ENCODE measurements at regions not wholly inside any gene's neighbourhood (a gene's known extent, or its start where the extent isn't known, plus 50 kb on each side); places are given as distances from the start of the nearest gene placed in this dataset.
"Not testable (repeated sequence)": the region's sequence is repeated elsewhere in the genome, so short reads cannot be mapped to it uniquely, and the experiment has no call there.

DNA sequence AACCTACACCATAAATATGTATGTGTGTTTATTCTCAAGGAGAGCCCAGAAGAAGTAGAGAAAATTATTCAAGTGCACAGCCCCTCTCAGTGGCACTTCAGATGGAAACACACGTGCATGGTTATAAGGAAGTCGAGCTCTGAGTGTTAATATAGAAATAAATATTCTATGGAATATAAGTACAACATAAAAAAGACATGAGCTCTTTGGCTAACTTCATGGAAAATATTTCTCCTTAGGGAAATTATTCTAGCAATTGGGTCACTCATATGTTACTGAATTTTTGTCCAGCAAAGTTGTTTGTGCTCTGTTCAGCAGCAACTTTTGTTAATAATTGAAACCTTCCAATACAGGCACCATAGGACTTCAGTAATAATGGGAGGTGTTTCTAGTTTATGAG lies 939.0 kb downstream of the LRFN5 start:
- DNase-seq = no peak

DNA sequence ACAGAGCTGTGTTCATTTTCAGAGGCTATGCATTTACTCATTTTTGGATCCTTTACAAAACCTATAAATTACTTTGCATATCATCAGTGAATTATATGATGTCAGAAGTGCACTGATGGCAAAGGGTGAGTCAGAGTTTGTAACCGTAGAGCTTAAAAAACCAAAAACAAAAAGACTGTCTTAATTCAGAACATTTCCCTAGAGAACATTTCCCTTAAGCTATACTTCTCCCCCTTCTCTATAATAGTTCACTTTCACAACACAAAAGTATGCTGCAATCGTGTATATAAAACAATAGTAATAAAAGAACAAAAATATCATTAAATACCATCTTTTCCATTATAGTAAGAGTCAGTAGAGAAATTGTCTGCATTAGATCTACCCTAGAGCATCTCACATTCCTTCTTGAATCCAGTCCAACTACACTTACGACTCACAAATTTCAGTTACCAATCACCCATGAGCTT lies 934.9 kb downstream of the LRFN5 start:
- no peak for DNase-seq

DNA sequence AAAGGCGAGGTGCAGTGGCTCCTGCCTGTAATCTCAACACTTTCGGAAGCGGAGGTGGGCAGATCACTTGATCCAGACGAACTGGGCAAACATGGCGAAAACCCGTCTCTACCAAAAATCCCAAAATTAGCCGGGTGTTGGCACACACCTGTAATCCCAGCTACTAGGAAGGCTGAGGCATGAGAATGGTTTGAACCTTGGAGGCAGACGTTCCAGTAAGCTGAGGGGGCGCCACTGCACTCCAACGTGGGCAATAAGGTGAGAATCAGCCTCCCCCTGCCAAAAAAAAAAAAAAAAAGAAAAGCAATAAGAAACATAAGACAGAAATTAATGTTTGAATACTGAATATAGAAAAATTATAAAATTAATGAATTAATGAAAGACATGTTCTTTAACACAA lies 928.7 kb downstream of the LRFN5 start:
- DNase-seq = no peak

DNA sequence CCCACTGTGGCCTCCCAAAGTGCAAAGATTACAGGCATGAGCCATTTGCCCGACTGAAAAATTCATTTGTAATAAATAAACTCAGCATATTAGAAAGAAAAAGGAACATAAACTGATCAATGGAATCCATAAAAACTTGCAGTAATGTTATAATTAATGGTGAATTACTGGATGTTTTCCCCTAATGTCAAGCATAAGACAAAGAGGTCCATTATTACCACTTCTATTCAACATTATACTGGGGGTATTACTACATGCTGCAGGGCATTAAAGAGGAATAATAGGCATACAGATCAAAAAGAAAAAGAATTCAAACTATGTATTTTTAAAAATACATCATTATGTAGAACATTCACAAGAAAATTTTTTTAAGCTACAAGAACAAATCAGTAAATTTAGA lies 926.8 kb downstream of the LRFN5 start:
- DNase-seq = no peak

DNA sequence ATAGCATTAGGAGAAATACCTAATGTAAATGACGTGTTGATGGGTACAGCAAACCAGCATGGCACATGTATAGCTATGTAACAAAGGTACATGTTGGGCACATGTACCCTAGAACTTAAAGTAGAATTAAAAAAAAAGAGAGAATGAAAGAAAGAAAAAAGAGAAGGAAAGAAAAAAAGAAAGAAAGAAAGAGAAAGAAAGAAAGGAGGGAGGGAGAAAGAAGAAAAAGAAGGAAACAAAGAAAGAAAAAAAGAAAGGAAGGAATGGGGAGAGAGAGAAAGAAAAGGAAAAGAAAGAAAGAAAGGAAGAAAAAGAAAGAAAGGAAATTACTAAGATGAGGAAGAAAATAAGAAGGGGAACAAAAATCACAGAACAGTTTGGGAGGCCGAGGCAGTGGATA lies 925.5 kb downstream of the LRFN5 start:
- DNase-seq = no peak

DNA sequence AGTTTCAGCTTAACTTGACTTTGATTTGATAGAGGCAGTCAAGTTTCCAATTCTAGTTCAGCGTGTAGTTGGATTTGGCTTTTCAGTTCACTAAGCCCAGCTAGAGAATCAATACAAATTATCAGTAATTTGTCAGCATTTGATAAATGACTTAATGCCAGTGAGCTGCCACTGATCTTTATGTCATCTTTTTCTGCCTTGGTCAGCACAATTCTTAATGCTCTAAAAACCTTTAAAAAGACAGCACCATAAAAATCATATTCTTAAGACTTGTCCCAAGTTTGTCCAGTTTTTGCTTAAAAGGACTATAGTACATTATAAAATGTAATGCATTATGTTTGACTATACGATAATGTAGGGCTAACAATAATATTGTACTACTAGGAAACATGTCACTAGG lies 920.5 kb downstream of the LRFN5 start:
- DNase-seq = no peak

DNA sequence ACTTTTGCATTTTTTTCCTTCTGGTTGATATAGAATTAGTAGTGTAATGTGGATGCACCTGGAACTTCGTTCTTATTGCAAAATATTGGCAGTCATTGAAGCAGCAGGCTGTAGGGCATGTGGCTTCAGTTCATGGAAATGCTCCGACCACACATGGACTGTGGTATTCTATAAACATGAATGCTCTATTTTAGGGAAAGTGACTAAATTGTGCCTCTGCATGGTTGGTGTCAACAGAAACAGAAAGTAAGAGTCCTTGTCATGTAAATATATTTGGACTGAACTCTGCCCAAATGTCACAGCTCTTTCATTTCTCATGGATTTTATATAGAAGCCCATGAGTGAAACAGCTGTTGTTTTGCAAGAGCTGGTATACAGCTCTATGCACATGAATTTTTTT lies 917.0 kb downstream of the LRFN5 start:
- DNase-seq = peak; percentile 26

DNA sequence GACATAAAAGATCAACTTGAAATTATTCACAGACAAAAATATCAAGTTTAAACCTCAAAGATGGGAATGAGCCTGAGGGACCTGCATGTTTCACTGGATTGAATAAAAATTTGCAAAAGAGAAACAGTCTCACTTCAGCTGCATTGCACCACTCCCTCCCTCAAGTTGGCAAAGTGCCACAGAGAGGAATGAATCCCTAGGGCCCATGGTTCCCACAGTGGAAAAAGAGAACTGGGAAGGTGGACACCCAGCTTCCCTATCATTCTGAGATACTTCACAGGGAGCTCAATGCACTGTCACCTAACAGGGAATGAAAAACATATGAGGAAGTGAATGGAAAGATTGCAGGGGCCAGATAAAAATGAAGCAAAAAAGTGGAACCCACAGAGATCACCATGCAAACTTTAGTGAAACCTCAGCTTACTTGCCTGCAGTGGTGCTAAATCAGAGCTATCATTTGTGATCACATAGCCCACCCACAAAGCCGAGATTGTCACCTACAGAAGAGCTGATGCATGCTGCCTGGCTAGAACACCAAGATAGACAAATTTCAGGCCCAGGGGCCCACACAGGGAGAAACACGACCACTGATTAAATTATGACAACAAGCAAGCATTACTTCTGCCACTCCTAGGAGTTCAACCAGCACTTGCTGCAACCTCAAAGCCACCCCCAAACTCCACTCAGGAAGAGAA lies 911.3 kb downstream of the LRFN5 start:
- DNase-seq = no peak

DNA sequence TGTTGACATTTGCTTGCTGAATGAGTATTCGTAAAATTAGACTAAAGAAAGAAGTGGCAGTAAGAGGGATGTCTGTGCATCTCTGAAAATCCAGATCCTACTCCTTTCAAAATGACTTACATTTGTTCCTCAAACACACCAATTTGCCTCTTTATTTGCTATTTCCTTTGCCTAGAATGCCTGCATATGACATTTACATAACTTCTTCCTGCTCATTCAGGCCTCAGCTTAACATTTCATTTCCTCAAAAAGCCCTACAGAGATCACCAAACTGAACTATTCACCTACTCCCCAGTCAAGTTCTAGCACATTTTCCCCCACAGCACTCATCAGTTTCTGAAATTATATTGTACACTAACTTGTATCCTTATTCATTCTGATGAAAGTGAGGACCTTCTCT lies 907.2 kb downstream of the LRFN5 start:
- no peak for DNase-seq

DNA sequence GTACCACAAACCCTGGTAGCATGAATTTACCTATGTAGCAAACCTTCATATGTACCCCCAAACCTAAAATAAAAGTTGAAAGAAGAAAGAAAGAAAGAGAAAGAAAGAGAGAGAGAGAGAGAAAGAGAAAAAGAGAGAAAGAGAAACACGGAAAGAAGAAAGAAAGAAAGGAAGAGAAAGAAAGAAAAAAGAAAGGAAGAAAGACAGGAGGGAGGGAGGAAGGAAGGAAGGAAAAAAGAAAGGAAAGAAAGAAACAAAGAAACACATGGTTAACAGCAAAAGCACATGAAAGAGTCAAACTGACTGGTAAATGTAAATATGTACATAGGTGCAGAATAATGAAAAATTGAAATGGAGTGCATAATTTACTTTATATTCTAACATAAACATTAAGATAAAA lies 903.4 kb downstream of the LRFN5 start:
- no peak for DNase-seq

DNA sequence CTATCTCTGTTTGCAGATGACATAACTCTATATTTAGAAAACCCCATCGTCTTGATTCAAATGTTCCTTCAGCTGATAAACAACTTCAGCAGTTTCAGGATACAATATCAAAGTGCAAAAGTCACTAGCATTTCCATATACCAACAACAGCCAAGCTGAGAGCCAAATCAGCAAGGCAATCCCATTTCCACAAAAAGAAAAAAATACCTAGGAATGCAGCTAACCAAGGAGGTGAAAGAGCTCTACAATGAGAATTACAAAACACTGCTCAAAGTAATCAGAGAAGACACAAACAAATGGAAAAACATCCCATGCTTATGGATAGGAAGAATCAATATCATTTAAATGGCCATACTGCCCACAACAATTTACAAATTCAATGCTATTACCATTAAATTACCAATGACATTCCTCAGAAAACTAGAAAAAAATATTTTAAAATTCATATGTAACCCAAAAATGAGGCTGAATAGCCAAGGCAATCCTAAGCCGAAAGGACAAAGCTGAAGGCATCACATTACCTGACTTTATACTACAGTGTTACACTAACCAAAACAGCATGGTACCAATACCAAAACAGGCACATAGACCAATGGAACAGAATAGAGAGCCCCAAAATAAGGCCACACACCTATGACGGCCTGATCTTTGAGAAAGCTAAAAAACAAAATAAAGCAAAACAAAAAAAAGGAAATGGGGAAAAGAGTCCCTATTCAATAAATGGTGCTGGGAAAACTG lies 901.7 kb downstream of the LRFN5 start:
- DNase-seq = no peak

DNA sequence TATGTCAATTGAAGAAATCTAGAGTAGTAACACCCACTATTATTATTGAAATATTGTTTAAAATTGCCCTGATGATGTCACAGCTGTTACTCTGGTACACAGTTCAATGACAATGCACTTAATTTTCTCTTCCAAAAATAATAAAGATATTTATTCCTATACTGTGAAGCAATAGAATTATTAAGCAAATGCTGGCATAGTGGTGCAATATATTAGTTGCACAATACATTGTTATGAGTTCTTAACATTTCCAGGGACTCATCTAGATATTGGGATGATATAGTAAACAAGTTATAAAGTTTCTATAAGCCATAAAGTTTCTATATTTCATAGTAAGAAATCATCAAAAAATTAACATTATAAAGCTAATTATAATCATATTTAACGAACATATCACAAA lies 897.8 kb downstream of the LRFN5 start:
- DNase-seq = no peak

DNA sequence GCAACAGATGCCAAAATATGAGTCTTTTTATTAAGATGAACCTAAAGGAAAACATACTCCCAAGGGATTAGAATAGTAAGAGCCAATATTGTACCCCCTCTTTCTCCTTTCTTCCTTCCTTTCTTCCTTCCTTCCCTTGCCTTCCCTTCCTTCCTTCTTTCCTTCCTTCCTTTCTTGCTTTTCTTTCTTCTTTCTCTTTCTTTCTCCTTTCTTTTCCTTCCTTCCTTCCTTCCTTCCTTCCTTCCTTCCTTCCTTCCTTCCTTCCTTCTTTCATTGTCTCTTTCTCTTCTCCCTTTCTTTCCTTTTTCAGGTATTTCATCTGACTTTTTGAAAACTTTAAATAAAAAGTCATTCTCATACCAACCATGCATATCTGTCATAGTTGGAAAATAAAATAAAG lies 892.5 kb downstream of the LRFN5 start:
- DNase-seq = no peak

DNA sequence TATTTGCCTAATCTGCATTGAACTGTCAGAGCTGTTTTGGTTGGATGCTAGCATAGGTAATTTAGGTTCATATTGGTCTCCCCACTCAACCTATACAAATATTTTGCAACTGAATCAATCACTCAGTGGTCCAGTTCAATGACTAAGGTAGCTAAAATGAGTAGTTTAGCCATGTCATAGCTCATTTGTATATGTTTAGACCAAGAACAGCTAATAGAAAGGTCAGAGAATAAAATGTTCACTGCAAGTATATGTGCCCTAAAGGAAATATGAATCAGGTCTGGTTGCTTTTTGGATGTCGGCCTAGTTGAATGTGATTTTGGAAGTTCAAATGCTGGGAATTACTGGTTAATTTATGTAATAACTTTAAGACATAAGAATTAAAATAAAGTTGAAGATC lies 883.9 kb downstream of the LRFN5 start:
- no peak for DNase-seq

DNA sequence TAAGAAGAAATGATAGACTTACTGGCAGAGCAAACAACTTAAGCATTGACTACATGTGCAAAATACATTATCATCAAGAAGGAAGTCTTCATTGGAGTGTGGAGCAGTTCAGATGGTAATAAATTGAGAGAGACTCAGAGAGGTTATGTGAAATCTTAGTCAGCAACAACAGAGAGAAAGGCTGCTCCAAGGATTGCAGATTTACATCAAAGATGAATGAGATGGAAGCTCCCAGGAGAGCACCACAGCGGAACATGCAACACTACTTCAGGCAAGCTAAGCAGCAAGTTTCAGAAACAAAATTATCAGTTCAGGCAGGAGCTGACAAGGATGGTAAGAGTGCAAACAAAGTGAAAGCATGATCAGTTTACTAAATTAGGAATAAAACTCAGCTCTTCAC lies 882.3 kb downstream of the LRFN5 start:
- no peak for DNase-seq

DNA sequence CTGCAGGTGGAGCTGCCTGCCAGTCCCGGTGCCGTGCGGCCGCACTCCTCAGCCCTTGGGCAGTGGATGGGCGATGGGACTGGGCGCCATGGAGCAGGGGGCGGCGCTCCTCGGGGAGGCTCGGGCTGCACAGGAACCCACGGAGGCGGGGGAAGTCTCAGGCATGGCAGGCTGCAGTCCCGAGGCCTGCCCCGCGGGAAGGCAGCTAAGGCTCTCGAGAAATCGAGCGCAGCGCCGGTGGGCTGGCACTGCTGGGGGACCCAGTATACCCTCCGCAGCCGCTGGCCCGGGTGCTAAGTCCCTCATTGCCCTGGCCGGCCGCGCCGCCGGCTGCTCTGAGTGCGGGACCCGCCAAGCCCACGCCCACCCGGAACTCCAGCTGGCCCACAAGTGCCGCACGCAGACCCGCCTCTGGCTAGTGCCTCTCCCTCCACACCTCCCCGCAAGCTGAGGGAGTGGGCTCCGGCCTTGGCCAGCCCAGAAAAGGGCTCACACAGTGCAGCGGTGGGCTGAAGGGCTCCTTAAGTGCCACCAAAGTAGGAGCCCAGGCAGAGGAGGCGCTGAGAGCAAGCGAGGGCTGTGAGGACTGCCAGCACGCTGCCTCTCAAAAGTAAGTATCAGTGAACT lies 875.8 kb downstream of the LRFN5 start:
- not testable (repeated sequence) for DNase-seq

DNA sequence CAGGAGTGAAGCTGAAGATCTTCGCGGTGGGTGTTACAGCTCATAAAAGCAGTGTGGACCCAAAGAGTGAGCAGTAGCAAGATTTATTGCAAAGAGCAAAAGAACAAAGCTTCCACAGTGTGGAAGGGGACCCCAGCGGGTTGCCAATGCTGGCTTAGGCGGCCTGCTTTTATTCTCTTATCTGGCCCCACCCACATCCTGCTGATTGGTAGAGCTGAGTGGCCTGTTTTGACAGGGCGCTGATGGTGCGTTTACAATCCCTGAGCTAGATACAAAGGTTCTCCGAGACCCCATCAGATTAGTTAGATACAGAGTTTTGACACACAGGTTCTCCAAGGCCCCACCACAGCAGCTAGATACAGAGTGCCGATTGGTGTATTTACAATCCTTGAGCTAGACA lies 875.0 kb downstream of the LRFN5 start:
- DNase-seq = not testable (repeated sequence)

DNA sequence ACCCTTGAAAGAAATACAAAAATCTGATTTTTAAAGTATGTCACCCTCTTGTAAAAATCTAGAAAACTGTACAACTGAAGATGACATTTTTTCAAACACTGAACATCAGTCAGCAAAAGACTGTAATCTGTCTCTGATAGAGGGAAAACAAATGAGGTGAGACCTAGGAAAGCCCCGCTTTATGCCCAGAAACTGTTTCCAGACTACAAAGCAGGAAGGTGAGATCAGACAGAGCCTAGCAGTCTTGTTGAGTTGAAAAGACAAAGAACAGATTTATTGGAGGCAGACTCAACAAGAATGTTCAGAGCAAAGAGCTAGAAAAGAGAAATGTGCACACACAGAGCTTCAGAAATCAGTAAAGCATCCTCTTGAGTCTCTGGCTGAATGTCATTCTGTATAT lies 873.6 kb downstream of the LRFN5 start:
- no peak for DNase-seq

DNA sequence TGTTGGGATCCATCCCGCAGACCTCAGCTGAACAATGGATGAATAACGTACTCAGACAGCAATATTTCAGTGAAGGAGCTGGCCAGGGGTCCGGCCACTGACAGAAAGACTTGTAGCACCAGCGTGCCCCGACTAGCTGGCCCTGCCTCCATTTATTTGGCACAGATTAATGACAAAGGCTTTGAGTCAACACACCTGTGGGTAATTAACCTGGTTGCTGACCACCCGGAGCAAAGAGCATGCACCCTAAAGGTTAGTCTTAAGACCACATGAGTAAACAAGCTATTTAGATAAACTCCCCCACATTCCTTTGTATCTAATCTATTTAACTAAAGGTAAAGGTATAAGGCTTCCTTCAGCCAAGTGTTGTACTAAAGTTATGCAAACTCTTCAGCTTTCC lies 868.6 kb downstream of the LRFN5 start:
- DNase-seq = no peak

DNA sequence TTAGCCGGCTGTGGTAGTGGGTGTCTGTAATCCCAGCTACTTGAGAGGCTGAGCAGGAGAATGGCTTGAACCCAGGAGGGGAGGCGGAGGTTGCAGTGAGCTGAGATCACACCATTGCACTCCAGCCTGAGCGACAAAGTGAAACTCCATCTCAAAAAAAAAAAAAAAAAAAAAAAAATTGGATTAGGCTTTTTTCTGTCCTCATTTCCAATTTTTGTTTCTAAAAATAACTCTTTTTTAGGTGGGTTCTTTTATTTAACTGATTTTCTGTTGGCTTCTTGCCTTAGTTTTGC lies 863.7 kb downstream of the LRFN5 start:
- no peak for DNase-seq

DNA sequence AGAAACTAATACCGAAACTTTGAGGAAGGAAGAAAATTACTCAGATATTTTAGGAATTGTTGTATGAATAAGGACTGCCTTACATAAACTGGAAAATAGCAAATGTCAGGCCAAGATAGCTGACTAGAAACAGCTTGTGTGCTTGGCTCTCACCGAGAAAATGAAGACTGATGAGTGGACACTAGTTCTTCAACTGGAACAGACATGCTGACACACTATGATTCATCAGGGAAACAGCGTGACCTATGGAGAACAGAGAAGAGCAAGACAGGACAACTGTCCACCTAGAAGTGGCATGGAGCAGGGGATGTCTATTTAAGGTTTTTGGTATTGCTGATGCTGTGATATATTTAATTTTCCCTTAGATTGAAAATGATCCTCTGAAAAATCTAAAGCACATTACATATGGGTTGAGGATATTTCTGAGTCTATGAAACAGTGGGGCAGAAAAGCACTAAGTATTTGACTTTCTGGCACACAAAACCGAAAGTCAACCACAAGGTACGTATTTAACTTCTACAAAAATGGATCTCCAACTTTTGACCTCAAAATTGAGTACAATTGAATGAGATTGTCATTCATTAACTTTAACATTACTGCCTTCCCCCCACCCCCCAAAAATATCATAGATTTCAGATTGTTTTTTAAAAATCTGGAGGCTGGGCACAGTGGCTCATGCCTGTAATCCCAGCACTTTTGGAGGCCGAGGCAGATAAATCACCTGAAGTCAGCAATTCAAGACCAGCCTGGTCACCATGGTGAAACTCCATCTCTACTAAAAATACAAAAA lies 863.2 kb downstream of the LRFN5 start:
- no peak for DNase-seq

DNA sequence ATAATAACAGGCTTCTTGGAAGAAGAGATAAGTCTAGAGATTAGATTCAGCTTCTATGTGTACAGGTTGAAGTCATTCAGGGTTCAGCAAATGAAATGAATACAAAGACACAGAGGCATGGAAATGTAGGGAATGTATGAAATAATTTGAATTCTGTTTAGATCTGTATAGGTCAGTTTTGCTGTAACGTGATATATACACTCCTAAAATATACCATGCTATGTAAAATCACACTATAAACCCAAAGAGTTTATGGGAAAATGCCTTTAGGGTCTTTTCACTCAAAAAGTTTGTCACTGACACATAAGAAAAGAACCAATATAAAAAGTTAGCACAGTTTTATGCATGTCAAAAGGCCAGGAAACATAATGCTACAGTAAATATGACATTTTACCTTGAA lies 854.0 kb downstream of the LRFN5 start:
- no peak for DNase-seq

DNA sequence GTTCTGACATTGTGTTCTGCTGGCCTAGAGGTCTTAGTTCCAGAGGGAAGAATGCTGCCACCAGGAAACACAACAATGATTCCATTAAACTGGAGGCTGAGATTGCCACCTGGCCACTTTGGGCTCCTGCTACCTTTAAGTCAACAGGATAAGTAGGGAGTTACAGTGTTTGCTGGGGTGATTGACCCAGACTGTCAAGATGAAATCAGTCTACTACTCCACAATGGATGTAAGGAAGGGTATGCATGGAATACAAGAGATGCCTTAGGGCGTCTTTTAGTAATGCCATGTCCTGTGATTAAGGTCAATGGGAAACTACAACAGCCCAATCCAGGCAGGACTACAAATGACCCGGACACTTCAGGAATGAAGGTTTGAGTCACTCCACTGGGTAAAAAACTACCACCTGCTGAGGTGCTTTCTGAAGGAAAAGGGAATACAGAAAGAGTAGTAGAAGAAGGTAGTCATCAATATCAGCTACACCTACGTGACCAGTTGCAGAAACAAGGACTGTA lies 852.6 kb downstream of the LRFN5 start:
- DNase-seq = no peak

DNA sequence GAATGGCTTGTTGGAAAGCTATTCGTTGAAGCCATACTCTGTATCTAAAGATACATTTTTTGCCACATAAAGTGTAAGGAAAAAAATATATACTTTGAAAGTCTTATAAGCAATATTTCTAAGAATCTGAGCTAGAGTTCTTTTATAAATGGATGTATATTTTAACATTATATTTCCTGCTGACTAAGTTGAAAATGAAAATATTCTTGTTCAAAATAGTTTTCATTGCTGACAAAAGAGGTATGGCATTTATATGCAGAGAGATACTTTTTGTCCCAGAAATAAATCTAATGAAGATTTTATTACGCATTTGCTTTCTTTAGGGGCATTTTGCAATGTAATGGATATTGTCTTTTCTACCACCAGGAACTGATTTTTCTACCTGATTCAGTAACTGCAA lies 834.9 kb downstream of the LRFN5 start:
- DNase-seq = no peak
